ENCODE measurements at regions not wholly inside any gene's neighbourhood (a gene's known extent, or its start where the extent isn't known, plus 50 kb on each side); places are given as distances from the start of the nearest gene placed in this dataset.

DNA sequence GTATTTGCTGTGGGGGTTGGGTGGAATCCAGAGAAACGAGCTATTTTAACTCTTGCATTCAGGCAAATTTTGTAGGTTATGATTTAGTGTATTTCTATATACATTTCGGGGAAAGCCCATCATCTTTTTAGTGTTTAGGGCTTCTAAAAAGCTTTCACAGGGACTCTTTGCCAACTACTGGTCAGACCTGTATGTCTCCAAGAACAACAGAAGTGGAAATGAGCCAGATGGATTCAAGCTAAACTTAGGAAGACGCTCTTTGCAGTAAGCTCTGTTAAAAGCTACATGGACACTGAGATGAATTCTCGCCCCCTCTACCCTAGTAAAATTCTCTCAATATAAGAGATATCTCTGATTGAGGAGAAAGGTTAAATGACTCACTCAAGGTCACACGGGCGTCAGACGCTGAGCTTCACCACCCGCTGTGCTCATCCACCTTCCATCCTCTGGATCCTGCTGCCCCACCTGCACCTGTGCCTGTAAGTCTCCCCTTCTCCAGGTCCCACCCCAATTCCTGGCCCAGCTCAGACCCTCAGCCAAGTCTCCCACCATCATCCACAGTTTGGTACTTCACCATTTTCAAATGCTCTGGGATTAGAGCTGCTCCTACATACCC is 85.6 kb downstream of the MARCHF4 start:
- TF ChIP-seq POLR2A (IDR thresholded peaks at IDR 0.05) (no peak), CTCF (IDR thresholded peaks at IDR 0.05) (no peak)

All from lower leg skin (tissue), 3 donors.